ENCODE measurements at regions not wholly inside any gene's neighbourhood (a gene's known extent, or its start where the extent isn't known, plus 50 kb on each side); places are given as distances from the start of the nearest gene placed in this dataset.
A peak's percentile ranks its signal among the peaks of the same experiment; 100 is the strongest.

GRCh38 chr10:131425752-131426533, 114.4 kb upstream of the TCERG1L start:
- ATAC-seq = no peak

GRCh38 chr10:131426534-131426898, 115.0 kb upstream of the TCERG1L start:
- no peak for ATAC-seq

DNA sequence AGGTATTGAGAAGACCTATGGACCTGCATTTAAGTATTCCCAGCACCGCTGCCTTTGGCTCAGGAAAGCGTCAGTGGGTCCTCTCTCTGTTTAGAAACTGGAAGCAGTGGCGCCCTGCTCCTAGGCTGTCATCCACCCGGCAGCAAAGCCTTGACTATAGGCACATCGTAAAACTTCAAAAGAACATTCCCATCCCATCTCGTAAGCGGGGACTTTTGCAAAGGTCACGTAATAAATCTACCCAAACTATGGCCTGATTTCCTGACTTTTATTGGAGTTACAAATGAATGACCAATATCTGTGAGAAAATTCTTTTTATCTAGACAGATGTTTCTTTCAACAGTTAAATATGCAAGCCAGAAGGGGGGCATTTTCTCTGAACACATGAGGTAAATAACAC, 115.8 kb upstream of the TCERG1L start:
- ATAC-seq = no peak

- ATAC-seq = no peak
Observed at GRCh38 chr10:131427901-131428300, 116.4 kb upstream of the TCERG1L start.

- no peak for ATAC-seq
Observed at GRCh38 chr10:131429141-131429540, 117.6 kb upstream of the TCERG1L start.

GRCh38 chr10:131429942-131430341, 118.4 kb upstream of the TCERG1L start:
- no peak for ATAC-seq

DNA sequence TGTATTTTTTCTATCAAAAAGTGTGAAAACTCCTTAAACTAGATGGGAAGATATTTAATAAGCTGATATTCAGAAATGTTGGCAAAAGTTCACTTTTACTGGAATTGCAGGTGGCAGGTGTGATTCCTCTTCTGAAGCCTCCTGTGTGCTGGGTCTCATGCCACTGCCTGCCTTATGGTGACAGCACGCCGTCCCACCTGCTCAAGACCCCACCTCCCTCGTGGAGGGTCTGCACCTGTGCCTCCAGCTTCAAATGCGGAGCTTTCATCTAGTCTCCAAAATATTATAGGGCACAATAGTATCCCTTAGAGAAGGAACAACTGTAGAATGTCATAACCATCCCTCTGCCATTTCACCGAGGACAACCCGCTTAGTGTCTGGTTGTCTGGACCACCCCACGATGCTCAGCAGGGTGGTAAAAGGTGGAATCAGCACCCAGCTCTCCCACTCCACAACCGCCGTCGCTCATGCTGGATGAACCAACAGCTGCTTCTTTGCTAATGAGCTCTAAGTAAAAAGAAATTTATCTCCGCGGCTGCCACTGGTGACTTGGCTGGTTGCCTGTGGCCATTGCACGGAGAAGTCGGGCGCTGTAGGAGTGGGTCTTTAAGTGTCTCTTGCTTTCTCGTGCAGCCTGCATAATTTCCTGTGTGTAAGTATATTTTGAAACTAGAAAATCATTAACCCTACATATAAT, 119.3 kb upstream of the TCERG1L start:
- no peak for ATAC-seq

GRCh38 chr10:131431533-131431932, 120.0 kb upstream of the TCERG1L start:
- no peak for ATAC-seq

DNA sequence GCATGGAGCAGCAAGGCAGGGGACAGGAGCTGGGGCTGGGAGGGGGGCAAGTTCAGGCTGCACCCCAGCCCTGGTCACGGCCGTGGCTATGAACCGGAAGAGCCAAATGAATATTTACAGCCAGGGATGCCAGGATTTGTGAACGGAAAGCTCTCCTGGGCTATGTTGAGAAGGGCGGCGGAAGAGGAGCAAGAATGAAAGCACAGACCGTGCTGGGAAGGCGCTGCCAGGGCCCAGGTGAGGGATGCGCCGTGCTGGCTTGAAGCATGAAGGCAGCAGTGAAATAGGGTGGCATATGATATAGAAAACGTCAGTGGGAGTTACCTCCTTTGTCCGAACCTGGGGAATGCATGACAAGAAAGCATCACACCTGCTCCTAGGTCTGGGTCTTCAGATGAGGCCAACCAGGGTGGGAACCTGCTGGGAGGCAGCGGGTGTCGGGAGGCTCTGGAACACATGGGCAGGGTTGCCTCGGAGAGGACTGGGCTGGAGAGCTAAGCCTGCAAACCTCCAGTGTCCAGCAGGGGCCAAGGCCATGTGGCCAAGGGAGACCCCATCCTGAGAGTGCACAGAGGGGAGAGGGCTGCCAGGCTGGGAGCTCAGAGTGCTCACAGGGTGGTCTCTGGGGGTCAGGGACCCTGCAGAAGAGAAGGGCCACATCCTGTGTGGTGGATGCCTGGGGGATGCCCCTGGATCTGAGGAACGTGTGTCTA, 120.6 kb upstream of the TCERG1L start:
- no peak for ATAC-seq

GRCh38 chr10:131433568-131433967, 122.0 kb upstream of the TCERG1L start:
- ATAC-seq = no peak

- ATAC-seq = peak in 1 of 2 donors; percentile 30
Observed at GRCh38 chr10:131435232-131435631, 123.7 kb upstream of the TCERG1L start.

GRCh38 chr10:131435760-131436457, 124.4 kb upstream of the TCERG1L start:
- ATAC-seq = peak in 1 of 2 donors; percentile 6

GRCh38 chr10:131436458-131436857, 124.9 kb upstream of the TCERG1L start:
- ATAC-seq = no peak

DNA sequence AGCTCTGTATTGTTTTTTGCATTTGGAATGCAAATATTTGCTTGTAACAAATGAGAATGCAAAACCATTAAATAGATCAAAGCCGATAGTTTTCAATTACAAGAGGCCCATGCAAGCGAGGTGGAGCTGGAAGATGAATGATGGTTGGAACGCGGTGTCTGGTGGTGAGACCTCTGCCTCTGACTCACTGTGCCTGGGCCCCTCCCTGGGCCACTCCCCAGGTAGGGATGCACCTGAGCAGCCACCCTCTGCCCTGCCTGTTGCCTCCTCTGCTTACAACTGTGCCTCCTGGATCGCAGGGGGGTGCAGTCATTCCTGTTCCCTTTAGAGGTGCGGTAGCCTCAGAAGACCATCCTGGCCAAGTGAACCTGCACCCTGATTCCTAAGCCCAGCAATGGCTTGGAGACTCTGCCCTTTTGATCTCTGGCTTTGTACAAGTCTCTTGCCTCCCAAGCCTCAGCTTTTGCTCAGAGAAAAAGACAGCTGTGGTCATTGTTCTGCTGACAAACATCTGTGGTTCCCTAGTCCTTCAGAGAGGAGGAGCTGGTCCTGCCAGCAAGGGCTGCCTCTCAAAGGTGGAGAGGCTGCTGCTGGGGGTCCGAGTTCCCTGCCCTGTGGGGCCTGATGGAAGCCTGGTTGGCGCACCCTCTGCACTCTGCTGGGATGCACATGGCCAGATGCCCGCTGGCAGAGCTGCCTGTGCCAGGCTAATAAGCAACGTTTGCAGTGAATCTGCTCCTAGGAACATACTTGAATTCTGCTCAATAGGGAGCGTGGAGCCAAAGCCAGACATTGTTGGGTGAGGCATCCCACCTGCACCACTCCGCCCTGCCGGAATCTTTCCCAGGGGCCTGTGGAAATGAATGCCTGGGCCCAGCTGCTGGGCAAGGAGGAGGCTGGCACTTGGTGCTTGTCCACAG, 126.3 kb upstream of the TCERG1L start:
- ATAC-seq = no peak

GRCh38 chr10:131438665-131439064, 127.1 kb upstream of the TCERG1L start:
- ATAC-seq = no peak

GRCh38 chr10:131439705-131440104, 128.2 kb upstream of the TCERG1L start:
- ATAC-seq = no peak

DNA sequence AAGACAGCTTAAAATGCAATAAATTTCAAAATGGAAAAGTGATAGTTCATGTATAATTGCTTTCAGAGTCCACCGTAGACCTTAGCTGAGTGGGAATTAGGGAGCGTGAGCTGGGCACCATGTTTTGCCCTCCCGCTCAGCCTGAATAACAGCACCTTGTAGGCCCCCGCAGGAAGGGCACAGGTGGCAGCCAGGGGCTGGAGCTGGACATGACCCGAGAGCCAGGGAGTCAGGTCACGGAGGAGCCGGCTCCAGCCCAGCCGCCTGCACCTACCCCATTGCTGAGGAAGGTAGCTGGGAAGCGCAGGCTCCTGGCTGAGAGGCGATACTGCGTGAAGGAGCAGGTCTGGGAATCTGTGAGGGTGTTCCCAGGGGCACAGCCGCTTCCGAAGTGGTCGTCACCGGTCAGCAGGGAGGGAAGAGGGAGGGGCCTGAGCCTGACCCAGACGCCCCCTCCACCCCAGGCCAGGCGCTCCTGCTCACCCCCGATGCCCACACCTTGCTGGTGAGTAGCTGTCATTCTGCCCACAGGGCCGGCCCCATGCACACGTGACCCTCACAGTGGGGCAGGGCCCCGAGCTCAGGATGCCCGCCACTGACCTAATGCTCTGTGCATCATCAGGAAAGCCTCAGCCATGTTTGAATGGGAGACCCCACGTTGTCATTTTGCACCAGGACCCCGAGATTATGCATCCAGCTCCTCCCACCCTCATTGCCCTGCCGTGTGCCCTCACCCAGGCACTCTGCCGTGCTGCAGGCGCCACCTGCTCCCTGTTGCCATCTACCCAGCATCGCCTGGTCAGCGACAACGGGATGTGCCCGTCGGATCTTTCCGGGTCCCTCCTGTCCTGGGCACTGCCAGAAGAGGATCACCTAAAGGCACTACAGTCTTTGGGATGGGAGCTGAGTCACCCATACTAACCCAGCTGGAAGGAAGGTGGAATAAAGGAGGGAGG, 129.2 kb upstream of the TCERG1L start:
- no peak for ATAC-seq

- ATAC-seq = no peak
Observed at GRCh38 chr10:131442271-131442670, 130.8 kb upstream of the TCERG1L start.

DNA sequence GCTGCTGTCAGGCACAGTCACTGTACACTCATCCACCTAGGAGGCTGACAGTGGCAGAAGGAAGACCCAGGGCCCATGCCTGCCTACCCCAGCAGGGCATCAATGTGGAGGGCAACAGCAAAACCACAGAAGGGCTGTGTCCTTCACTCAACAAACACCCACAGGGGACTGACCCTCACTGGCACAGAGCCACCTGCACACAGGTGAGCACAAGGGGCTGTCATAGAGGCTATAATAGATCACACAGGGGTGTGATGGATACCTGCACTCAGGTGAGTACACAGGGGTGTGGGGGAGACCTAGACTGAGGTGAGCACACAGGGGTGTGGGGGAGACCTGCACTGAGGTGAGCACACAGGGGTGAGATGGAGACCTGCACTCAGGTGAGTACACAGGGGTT, 132.8 kb upstream of the TCERG1L start:
- no peak for ATAC-seq

DNA sequence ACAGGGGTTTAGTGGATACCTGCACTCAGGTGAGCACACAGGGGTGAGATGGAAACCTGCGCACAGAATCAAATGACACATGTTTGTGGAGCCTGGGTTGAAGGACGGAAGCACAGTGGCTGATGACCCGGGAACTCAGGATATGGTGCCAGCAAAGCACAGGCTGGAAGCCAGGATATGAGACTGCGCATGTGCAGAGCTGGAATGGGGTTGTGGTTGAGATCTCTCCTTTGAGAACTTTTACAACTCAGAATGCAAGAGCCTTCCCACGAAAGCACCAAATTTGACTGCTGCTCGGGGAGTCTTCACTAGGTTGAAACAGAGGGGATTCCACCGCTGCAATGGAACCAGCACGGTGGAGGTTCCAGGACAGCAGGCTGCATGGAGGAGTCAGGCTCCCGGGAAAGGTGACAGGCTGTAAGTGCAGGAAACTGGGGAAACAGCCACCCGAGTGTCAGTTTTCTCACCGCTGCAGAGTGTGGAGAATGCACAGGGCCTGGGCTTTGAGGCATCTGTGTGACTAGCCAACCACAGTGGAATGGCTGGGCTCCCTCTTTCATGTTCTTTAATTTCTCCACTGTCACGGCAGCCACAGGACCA, 133.4 kb upstream of the TCERG1L start:
- ATAC-seq = no peak

Measured in activated CD4-positive, CD25-positive, alpha-beta regulatory T cell treated with anti-CD3 and anti-CD28 coated beads, Interleukin-2, amount 50 U/mL, for 24 hours (primary cell).